Mesothelial cell of epicardium (in vitro differentiated cells): ENCODE measurements at regions not wholly inside any gene's neighbourhood (a gene's known extent, or its start where the extent isn't known, plus 50 kb on each side); places are given as distances from the start of the nearest gene placed in this dataset.
"Not testable (repeated sequence)": the region's sequence is repeated elsewhere in the genome, so short reads cannot be mapped to it uniquely, and the experiment has no call there.

Experiments
- DNase-seq, 2 experiments: peaks; one replicate each; pipeline ENCODE4 v3.0.0; 2021; ENCODE audit warnings: low spot score in 2 of 2; ENCODE audit not compliant: unreplicated experiment in 2 of 2
- H3K27ac Mint-ChIP-seq: 2 replicates; pipeline ENCODE4 v1.8.0; 2021; ENCODE audit warnings: mixed read lengths
- H3K27me3 Mint-ChIP-seq: 2 replicates; pipeline ENCODE4 v1.8.0; 2021; ENCODE audit warnings: low read depth, mixed read lengths
- H3K36me3 Mint-ChIP-seq: 2 replicates; pipeline ENCODE4 v1.8.0; 2021; ENCODE audit warnings: mixed read lengths
- H3K4me1 Mint-ChIP-seq: 2 replicates; pipeline ENCODE4 v1.8.0; 2021; ENCODE audit warnings: mixed read lengths
- H3K4me3 Mint-ChIP-seq: 2 replicates; pipeline ENCODE4 v1.8.0; 2021; ENCODE audit warnings: mild to moderate bottlenecking, moderate library complexity, mixed read lengths
- H3K9me3 Mint-ChIP-seq: 2 replicates; pipeline ENCODE4 v1.8.0; 2021; ENCODE audit warnings: mixed read lengths
- CTCF ChIP-seq: fragments of 200-600 bp; sonication (generic); IDR thresholded peaks from one replicate; pipeline ENCODE4 v1.5.0; 2021; ENCODE audit warnings: antibody characterized with exemption; ENCODE audit not compliant: unreplicated experiment

- peaks cover under 1% of the 10 kb centered on the region for H3K9me3 Mint-ChIP-seq
- no peak for DNase-seq
- no peak overlapping the region for H3K27ac Mint-ChIP-seq
- H3K4me1 Mint-ChIP-seq: peaks cover 14% of the 10 kb centered on the region
- H3K27me3 Mint-ChIP-seq: peaks cover 7% of the 10 kb centered on the region
- no peak for TF ChIP-seq CTCF
- no peak overlapping the region for H3K4me3 Mint-ChIP-seq
- H3K36me3 Mint-ChIP-seq: no peaks in the 10 kb centered on the region
Measured at GRCh38 chr10:43842496-43842895, 193.8 kb upstream of the ZNF32 start.

- peaks cover 7% of the 10 kb centered on the region for H3K27me3 Mint-ChIP-seq
- no peak overlapping the region for H3K4me3 Mint-ChIP-seq
- peaks cover 4% of the 10 kb centered on the region for H3K9me3 Mint-ChIP-seq
- no peak for DNase-seq
- H3K4me1 Mint-ChIP-seq: peaks cover 14% of the 10 kb centered on the region
- TF ChIP-seq CTCF: no peak
- no peaks in the 10 kb centered on the region for H3K36me3 Mint-ChIP-seq
- H3K27ac Mint-ChIP-seq: no peak overlapping the region
Measured at GRCh38 chr10:43842072-43842471, 193.4 kb upstream of the ZNF32 start.

- no peak for TF ChIP-seq CTCF
- no peak for DNase-seq
Measured at GRCh38 chr10:43839973-43840372, 191.3 kb upstream of the ZNF32 start.

GRCh38 chr10:43834751-43835150 lies 186.1 kb upstream of the ZNF32 start:
- not testable (repeated sequence) for H3K27ac Mint-ChIP-seq, H3K36me3 Mint-ChIP-seq, H3K4me3 Mint-ChIP-seq, DNase-seq, H3K4me1 Mint-ChIP-seq
- H3K27me3 Mint-ChIP-seq: peaks cover 22% of the 10 kb centered on the region
- H3K9me3 Mint-ChIP-seq: peaks cover 23% of the 10 kb centered on the region

More at GRCh38 chr10:43839973-43840372, 191.3 kb upstream of the ZNF32 start:
- peaks cover 10% of the 10 kb centered on the region for H3K4me1 Mint-ChIP-seq
- no peak overlapping the region for H3K4me3 Mint-ChIP-seq
- H3K27ac Mint-ChIP-seq: no peak overlapping the region
- H3K27me3 Mint-ChIP-seq: peaks cover 9% of the 10 kb centered on the region
- peaks cover 8% of the 10 kb centered on the region for H3K9me3 Mint-ChIP-seq
- H3K36me3 Mint-ChIP-seq: no peaks in the 10 kb centered on the region

GRCh38 chr10:43827853-43828252 lies 179.2 kb upstream of the ZNF32 start:
- no peaks in the 10 kb centered on the region for H3K36me3 Mint-ChIP-seq
- H3K27me3 Mint-ChIP-seq: peaks cover 15% of the 10 kb centered on the region
- no peak overlapping the region for H3K4me3 Mint-ChIP-seq
- no peak for DNase-seq
- peaks cover 3% of the 10 kb centered on the region for H3K4me1 Mint-ChIP-seq
- peaks cover 21% of the 10 kb centered on the region for H3K9me3 Mint-ChIP-seq
- TF ChIP-seq CTCF: no peak
- H3K27ac Mint-ChIP-seq: no peak overlapping the region

DNA sequence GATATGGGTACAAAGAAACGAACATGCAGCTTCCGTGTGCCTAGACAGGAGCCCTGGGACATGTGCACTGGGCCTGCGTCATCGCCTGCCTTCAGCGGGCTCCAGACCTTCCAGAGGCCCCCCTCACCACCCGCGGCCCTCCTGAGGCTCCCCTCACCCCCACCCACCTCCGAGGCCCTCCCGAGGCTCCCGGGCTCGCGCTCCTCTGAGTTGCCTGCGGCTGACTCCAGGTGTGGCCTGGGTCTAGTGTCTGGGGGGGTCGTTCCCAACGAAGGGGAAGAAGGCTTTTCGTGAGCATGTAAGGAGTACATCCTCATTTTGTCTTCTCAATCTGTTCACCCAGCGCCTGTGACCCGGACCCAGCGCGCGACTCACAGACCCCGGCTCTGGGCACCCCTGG lies 177.3 kb upstream of the ZNF32 start:
- peaks cover 14% of the 10 kb centered on the region for H3K27me3 Mint-ChIP-seq
- no peak for TF ChIP-seq CTCF
- peaks cover 9% of the 10 kb centered on the region for H3K4me1 Mint-ChIP-seq
- DNase-seq: no peak
- H3K9me3 Mint-ChIP-seq: peaks cover 21% of the 10 kb centered on the region
- no peak overlapping the region for H3K27ac Mint-ChIP-seq
- H3K4me3 Mint-ChIP-seq: no peak overlapping the region
- H3K36me3 Mint-ChIP-seq: no peaks in the 10 kb centered on the region
